ENCODE measurements at regions not wholly inside any gene's neighbourhood (a gene's known extent, or its start where the extent isn't known, plus 50 kb on each side); places are given as distances from the start of the nearest gene placed in this dataset.

DNA sequence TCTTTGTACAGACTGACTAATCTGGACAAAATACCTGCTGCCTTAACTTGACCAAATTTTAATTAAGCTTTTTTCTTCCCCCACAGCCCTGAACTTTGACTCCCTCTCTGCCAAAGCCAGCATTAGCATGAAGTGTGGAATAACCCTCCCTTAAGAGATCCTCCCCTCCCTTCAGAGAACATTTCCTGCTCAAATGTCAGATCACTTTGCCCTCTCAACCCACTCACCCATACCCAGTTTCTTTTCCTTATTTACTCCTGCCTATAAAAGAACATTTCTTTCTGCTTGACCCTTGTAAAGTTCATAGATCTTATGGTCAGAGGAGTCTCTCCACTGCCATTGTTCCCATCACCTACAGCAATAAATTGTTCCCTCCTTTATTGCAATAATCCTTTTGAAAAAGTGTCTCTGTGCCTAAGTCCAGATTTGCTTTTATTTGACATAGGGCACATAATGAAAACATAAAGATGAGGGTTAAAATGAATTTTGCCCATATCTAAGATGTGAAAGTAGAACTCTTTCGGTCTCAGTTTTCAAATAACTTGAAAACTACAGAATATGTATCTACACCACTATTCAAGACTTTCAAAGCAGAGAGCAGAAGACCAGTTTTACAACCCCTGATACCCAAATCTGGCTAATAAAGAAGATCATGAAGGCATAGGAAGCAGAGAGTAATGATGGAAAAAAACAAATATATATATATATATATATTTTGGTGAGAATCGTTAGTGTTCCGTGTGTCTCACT lies 289.7 kb upstream of the ANXA10 start:
- DNase-seq (ENCODE audit: low spot score in 2 of 2, unreplicated experiment in 2 of 2), result no peak
- H3K36me3 Mint-ChIP-seq, result no peaks in the 10 kb centered on the region
- H3K4me3 Mint-ChIP-seq, result no peak overlapping the region
- H3K27ac Mint-ChIP-seq, result no peak overlapping the region
- no peaks in the 10 kb centered on the region for H3K27me3 Mint-ChIP-seq (ENCODE audit: low read depth)
- TF ChIP-seq, protein P1, sequence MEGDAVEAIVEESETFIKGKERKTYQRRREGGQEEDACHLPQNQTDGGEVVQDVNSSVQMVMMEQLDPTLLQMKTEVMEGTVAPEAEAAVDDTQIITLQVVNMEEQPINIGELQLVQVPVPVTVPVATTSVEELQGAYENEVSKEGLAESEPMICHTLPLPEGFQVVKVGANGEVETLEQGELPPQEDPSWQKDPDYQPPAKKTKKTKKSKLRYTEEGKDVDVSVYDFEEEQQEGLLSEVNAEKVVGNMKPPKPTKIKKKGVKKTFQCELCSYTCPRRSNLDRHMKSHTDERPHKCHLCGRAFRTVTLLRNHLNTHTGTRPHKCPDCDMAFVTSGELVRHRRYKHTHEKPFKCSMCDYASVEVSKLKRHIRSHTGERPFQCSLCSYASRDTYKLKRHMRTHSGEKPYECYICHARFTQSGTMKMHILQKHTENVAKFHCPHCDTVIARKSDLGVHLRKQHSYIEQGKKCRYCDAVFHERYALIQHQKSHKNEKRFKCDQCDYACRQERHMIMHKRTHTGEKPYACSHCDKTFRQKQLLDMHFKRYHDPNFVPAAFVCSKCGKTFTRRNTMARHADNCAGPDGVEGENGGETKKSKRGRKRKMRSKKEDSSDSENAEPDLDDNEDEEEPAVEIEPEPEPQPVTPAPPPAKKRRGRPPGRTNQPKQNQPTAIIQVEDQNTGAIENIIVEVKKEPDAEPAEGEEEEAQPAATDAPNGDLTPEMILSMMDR (IDR thresholded peaks at IDR 0.05; ENCODE audit: unreplicated experiment), result no peak
- no peaks in the 10 kb centered on the region for H3K9me3 Mint-ChIP-seq
- H3K4me1 Mint-ChIP-seq, result peaks cover 4% of the 10 kb centered on the region

DNA sequence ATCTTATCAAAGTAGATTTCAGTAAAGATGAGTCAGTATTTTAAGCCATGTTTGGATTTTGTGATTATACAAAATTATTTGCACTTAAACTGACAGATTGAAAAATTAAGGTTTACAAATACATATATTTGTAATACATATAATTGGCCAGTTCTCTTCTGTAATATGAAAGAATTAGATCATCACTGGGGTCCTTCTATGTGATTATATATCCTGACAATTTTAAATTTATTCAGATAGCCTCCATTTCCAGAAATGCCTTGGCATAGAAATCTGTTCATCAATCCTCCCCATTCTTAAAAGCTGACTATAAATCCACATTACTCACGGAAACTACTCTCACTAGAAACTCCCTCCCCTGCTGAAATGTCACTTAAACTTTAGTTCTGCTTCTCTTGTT lies 280.4 kb upstream of the ANXA10 start:
- no peak overlapping the region for H3K4me3 Mint-ChIP-seq
- H3K9me3 Mint-ChIP-seq, result peaks cover 18% of the 10 kb centered on the region
- peaks cover 6% of the 10 kb centered on the region for H3K36me3 Mint-ChIP-seq
- no peak overlapping the region for H3K27ac Mint-ChIP-seq
- peaks cover 8% of the 10 kb centered on the region for H3K4me1 Mint-ChIP-seq
- DNase-seq (ENCODE audit: low spot score in 2 of 2, unreplicated experiment in 2 of 2), result no peak
- H3K27me3 Mint-ChIP-seq (ENCODE audit: low read depth), result no peaks in the 10 kb centered on the region
- TF ChIP-seq, protein P1 (IDR thresholded peaks at IDR 0.05; ENCODE audit: unreplicated experiment), result no peak

DNA sequence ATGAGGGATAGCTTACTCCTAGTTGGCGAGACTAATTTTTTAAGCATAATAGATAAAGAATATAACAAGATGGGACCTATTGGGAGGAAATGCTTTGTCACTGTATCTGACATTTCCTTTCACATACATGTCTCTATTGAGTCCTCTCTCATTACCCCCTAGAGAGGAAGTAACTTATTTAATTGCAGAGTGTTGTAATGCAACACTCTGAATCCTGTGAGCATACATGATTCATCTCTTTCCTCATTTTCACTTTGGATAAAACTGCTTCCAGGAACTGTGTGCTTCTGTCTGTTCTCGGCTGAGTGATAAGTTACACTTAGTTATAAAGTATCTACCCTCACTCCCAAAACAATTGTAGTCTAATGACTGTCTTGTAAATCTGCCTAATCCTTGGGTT lies 266.1 kb upstream of the ANXA10 start:
- H3K9me3 Mint-ChIP-seq, result no peaks in the 10 kb centered on the region
- H3K36me3 Mint-ChIP-seq, result no peaks in the 10 kb centered on the region
- TF ChIP-seq, protein P1 (IDR thresholded peaks at IDR 0.05; ENCODE audit: unreplicated experiment), result no peak
- no peak overlapping the region for H3K4me3 Mint-ChIP-seq
- no peak for DNase-seq (ENCODE audit: low spot score in 2 of 2, unreplicated experiment in 2 of 2)
- H3K4me1 Mint-ChIP-seq, result peaks cover 3% of the 10 kb centered on the region
- H3K27me3 Mint-ChIP-seq (ENCODE audit: low read depth), result no peaks in the 10 kb centered on the region
- H3K27ac Mint-ChIP-seq, result no peak overlapping the region

DNA sequence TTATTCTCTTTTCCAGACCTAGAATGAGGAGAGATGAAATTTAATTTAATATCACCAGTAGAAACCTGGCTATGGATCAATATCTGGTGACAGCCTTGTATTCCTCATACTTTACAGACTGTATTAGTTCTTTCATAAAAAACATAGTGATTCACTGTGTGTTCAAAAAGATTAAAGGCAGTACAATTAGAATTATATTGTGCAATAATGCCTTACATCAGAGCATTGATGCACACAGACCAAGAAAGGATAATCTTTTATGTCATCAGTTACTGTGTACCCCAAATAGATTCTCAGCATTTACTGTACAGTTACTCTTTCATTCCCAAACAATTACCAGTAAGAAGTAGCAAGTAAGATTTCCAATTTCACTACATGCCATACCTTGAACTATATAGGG lies 260.5 kb upstream of the ANXA10 start:
- Mint-ChIP-seq H3K4me1 (peaks cover 3% of the 10 kb centered on the region), H3K27me3 (ENCODE audit: low read depth) (no peaks in the 10 kb centered on the region), H3K4me3 (no peak overlapping the region), H3K36me3 (no peaks in the 10 kb centered on the region), H3K27ac (no peak overlapping the region), H3K9me3 (no peaks in the 10 kb centered on the region)
- TF ChIP-seq, protein P1 (IDR thresholded peaks at IDR 0.05; ENCODE audit: unreplicated experiment), result no peak
- DNase-seq (ENCODE audit: low spot score in 2 of 2, unreplicated experiment in 2 of 2), result no peak

DNA sequence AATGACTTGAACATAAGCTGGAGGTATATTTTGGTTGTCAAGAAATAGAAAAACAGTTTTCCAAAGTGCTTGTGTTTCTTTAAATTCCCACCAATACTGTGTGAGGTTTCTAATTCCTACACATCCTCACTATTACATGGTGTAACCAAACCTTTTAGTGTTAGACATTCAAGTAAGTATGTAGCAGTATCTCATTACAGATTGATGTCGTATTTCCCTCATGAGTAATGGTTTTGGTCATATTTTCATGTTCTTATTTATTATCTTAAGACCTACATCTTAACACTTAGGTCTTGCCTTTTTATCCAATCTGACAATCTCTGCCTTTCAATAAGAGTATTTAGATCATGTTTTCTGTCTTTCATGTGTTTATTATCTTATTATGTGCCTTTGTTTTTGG lies 253.7 kb upstream of the ANXA10 start:
- TF ChIP-seq, protein P1 (IDR thresholded peaks at IDR 0.05; ENCODE audit: unreplicated experiment), result no peak
- DNase-seq (ENCODE audit: low spot score in 2 of 2, unreplicated experiment in 2 of 2), result no peak
- no peak overlapping the region for H3K27ac Mint-ChIP-seq
- no peaks in the 10 kb centered on the region for H3K36me3 Mint-ChIP-seq
- H3K4me1 Mint-ChIP-seq, result peaks cover 3% of the 10 kb centered on the region
- no peaks in the 10 kb centered on the region for H3K27me3 Mint-ChIP-seq (ENCODE audit: low read depth)
- H3K9me3 Mint-ChIP-seq, result peaks cover 4% of the 10 kb centered on the region
- H3K4me3 Mint-ChIP-seq, result no peak overlapping the region

Data from mesothelial cell of epicardium (in vitro differentiated cells).